Keratinocyte (primary cell): ENCODE measurements at regions not wholly inside any gene's neighbourhood (a gene's known extent, or its start where the extent isn't known, plus 50 kb on each side); places are given as distances from the start of the nearest gene placed in this dataset.

Source experiments
- CTCF ChIP-seq, 3 experiments: IDR thresholded peaks in 1 of 3; conservative IDR thresholded peaks in 1 of 3; optimal IDR thresholded peaks in 1 of 3; 2 replicates in 2 of 3; 3 replicates in 1 of 3; pipeline versions ENCODE3 to v1.5.1; 2011; ENCODE audit warnings: low read length in 3 of 3, mild to moderate bottlenecking in 3 of 3, moderate library complexity in 2 of 3, control low read depth in 1 of 3, inconsistent platforms in 1 of 3; ENCODE audit not compliant: insufficient read depth in 2 of 3; ENCODE audit errors: extremely low read depth in 1 of 3
- EZH2 ChIP-seq: IDR thresholded peaks from one replicate; pipeline ENCODE4 v1.6.1; 2012; ENCODE audit warnings: inconsistent platforms, mild to moderate bottlenecking, low read length, moderate library complexity

- TF ChIP-seq CTCF (optimal IDR thresholded peaks at IDR 0.05 in 1 of 3, IDR thresholded peaks at IDR 0.05 in 1 of 3, conservative IDR thresholded peaks at IDR 0.05 in 1 of 3; ENCODE audit: extremely low read depth in 1 of 3, insufficient read depth in 2 of 3, low read length in 3 of 3) (no peak), EZH2 (no peak)
Observed at GRCh38 chr12:102534899-102535298, 54.5 kb upstream of the IGF1 start.
